ENCODE measurements at regions not wholly inside any gene's neighbourhood (a gene's known extent, or its start where the extent isn't known, plus 50 kb on each side); places are given as distances from the start of the nearest gene placed in this dataset.

DNA sequence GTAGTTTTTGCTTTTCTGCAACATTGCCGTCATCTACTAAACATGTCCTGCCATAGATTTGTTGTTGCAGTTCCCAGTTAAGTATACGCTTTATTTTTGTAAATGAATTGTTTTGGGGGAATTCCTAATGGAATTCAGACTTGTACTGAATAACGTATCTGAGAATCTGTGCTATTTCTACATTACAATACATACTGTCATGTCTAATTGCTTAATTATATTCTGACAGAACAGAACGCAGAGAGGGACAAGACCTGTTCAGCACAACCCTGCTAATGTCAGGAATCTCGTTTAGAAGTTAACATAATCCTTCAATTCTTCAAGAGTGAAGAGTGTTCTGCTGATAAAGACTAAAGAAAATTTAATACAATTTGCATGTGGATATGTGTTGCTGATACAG, 861.1 kb upstream of the KLHL1 start:
- DNase-seq: no peak

- DNase-seq: no peak
Measured at GRCh38 chr13:70967564-70967963, 859.3 kb upstream of the KLHL1 start.

GRCh38 chr13:70964874-70965273, 856.6 kb upstream of the KLHL1 start:
- no peak for DNase-seq

DNA sequence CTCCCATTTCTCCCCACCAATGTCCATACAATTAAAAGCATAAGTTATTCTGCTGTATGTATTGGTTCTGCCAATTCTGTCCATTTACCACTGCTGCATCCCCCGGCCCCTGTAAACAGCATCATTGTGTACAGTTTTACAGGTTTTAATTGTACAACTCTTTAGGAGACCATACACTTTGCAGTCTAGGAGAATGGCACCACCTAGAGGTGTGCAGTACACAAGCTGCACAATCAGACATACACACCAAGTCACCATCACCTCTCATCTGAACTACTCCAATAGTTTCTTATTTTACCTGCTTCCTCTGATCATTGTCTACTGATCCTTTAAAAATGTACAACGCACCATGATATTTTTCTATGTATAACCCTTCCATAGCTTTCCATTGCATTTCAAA, 855.9 kb upstream of the KLHL1 start:
- DNase-seq: no peak

- no peak for DNase-seq
Measured at GRCh38 chr13:70960841-70961443, 852.7 kb upstream of the KLHL1 start.

GRCh38 chr13:70959035-70959775, 851.0 kb upstream of the KLHL1 start:
- no peak for DNase-seq

- DNase-seq: no peak
Measured at GRCh38 chr13:70955887-70956286, 847.6 kb upstream of the KLHL1 start.

DNA sequence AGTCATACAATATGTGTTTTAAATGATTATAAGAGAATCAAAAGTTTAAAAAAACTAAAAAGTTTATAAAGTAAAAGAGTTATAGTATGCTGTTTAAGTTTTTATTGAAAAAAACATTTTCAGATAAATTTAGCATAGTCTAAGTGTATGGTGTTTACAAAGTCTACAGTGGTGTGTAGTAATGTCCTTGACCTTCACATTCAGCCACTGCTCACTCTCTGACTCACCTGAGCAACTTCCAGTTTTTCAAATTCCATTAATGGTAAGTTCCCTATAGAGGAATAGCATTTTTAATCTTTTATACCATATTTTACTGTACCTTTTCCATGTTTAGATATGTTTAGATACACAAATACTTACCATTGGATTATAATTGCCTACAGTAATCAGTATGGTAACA, 842.4 kb upstream of the KLHL1 start:
- no peak for DNase-seq

GRCh38 chr13:70945506-70945905, 837.3 kb upstream of the KLHL1 start:
- no peak for DNase-seq

- DNase-seq: no peak
Measured at GRCh38 chr13:70941454-70941853, 833.2 kb upstream of the KLHL1 start.

DNA sequence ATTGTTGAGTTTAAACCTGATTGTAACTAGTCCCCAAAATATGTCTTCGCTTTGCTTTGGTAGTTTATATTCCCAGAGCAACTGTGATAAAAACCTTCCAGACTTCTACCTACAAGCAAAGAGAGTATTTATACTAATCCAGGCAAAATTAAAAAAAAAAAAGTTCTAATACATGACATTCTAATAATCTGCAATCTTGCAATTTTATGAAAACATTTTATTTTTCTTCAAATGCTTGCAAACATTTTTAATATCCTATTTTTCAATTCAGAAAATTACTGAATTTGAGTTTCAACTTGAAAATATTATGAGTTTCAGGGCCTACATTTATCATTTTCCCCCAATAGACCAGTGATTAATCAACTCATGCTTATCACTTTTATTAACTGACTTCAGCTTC, 830.2 kb upstream of the KLHL1 start:
- no peak for DNase-seq

- DNase-seq: no peak
Measured at GRCh38 chr13:70932511-70932910, 824.3 kb upstream of the KLHL1 start.

- no peak for DNase-seq
Measured at GRCh38 chr13:70923863-70924752, 815.9 kb upstream of the KLHL1 start.

DNA sequence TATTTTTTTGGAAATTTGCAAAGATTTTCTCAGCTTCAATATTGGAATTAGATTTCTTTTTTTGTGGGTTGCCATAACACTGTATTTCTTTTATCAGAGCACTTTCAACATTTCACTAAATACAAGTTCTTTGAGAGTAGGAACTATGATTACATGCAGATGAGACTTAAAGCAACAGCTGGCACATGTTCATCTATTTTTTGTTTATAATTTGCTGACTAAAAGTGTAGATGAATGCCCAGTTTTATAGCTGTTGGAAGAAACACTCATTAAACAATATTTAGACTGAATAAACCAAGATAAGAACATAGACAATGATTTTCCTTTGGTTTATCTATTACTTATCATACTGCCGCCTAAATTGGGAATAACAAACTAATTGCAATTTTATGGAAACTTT, 803.0 kb upstream of the KLHL1 start:
- DNase-seq: no peak

DNA sequence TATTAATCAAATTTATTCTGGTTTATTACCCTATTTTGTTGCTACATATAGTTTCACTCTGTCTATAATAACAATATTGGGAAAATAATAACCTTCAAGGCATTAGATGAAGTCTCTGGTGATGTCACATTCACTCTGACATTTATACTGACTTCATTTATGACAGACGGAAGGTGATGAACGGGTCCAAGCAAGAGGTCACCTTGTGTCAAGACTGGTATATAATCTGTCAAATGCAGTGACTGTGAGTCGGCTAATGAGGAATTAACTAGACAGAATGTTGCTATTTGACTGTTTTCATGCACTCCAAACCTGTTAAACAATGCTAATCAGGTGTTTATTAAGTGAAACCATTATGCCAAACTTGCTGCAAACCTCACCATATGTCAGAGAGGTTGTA, 800.5 kb upstream of the KLHL1 start:
- DNase-seq: no peak

DNA sequence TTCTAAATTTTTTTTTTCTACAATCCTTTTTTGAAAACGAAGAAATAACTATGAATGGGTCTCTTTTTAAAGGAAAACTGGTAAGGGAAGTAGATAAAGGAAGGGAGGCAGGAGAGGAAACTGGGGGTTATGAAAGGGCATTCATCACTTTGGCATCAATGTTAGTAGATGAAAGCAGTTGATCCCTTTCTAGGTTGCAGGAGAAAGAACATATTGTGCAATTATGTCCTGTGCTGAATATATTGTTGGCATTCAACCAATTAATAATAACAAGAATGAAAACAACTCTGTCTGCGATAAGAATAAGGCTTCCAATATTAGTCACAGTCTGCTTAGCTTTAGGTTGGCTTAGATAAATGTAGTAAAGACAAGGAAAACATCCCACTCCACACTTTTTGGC, 796.8 kb upstream of the KLHL1 start:
- no peak for DNase-seq

- DNase-seq: no peak
Measured at GRCh38 chr13:70896136-70896535, 787.9 kb upstream of the KLHL1 start.

- DNase-seq: no peak
Measured at GRCh38 chr13:70895599-70895998, 787.3 kb upstream of the KLHL1 start.

GRCh38 chr13:70894258-70894657, 786.0 kb upstream of the KLHL1 start:
- no peak for DNase-seq

DNA sequence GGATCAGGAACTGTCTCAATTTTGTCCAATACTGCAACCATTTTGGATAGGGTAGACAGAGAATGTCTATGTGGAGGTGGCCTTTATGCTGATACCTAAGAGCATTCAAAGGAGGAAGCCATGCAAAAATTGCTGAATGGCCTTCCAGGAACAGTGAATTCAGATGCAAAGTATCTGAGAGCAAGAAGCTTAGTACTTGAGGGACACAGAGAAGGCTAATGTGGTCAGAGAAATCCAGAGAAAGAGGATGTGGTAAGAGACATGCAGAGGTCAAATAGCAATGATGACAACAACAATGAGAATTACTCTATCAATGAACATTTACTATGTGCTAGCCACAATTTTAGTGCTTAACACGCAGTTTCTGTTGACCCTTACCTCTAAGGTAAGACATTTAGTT, 785.6 kb upstream of the KLHL1 start:
- no peak for DNase-seq

DNA sequence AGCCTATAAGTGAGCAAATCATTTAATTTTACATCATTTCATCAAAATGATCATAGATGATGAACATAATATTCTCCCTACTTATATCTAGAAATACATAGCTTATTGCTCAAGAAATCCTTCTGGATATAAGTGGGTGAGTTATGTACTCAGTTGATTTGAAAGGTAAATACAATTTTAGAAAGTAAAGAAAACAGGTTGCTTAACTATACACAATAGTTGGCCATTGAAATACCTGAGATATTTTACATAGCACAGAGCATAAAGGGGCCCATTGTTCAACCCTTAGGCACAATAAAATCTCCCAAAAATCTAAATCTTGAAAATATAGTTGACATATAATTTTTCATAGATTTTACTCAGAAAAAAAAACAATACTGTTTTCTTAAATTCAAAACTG, 782.0 kb upstream of the KLHL1 start:
- DNase-seq: no peak

DNA sequence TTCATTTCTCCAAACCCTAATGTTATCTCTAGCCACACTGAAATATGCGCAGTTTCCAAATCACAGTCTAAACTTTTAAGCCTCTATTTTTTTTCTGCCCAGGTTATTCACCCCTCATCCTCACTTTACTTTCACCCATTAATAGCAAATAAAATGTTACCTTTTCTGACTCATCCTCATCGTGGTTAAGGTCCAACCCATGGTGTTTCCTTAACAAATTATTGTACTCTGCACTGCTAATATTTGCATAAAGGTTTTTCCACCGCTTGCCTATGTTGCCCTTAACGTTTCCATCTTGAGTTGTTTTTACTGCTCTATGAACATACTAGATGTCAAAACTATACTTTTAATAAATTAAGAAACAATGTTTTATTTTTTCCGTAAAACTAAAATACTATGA, 780.9 kb upstream of the KLHL1 start:
- no peak for DNase-seq

GRCh38 chr13:70884196-70884595, 775.9 kb upstream of the KLHL1 start:
- DNase-seq: no peak

- no peak for DNase-seq
Measured at GRCh38 chr13:70874636-70875035, 766.4 kb upstream of the KLHL1 start.
